Liver (tissue), 3 donors: ENCODE measurements at regions not wholly inside any gene's neighbourhood (a gene's known extent, or its start where the extent isn't known, plus 50 kb on each side); places are given as distances from the start of the nearest gene placed in this dataset.

Experiments
- RAD21 ChIP-seq, 2 donors: IDR thresholded peaks; 2 replicates each; pipeline ENCODE4 v1.6.1; 2016; ENCODE audit warnings: antibody characterized with exemption in 2 of 2, mild to moderate bottlenecking in 2 of 2
- SP1 ChIP-seq: IDR thresholded peaks from 2 replicates; pipeline ENCODE4 v1.6.1; 2018; ENCODE audit warnings: antibody characterized with exemption, mild to moderate bottlenecking
- TF ChIP-seq, protein P1 (sequence below): fragments of 150-350 bp; IDR thresholded peaks from 2 replicates; pipeline ENCODE4 v1.5.1; 2017; ENCODE audit warnings: improper control_type of control experiment, low read depth, low read length; ENCODE audit not compliant: missing input control
- TF ChIP-seq, protein P2 (sequence below): IDR thresholded peaks from 2 replicates; pipeline ENCODE4 v1.6.1; 2016; ENCODE audit warnings: antibody characterized with exemption
- donor health status: healthy.
- donor health status: healthy.

DNA sequence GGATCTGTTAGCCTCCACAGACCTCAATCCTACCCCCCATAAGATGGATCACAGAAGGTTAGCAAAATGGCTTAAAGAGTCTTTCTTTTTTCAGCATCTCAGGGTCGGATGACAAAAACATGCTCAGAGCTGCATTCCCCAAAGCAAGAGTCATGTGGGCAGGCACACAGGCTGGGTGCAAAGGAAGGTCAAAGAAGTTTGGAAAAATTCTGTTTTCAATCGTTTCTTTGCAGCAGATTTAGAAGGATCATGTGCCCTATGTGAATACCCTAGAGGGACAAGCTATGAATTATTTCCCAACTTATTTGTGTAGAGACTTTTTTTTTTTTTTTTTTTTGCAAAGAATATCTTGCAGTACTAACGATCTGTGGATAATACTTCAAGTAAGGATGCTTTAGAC lies 845.4 kb downstream of the VRK1 start:
- TF ChIP-seq, protein P1, sequence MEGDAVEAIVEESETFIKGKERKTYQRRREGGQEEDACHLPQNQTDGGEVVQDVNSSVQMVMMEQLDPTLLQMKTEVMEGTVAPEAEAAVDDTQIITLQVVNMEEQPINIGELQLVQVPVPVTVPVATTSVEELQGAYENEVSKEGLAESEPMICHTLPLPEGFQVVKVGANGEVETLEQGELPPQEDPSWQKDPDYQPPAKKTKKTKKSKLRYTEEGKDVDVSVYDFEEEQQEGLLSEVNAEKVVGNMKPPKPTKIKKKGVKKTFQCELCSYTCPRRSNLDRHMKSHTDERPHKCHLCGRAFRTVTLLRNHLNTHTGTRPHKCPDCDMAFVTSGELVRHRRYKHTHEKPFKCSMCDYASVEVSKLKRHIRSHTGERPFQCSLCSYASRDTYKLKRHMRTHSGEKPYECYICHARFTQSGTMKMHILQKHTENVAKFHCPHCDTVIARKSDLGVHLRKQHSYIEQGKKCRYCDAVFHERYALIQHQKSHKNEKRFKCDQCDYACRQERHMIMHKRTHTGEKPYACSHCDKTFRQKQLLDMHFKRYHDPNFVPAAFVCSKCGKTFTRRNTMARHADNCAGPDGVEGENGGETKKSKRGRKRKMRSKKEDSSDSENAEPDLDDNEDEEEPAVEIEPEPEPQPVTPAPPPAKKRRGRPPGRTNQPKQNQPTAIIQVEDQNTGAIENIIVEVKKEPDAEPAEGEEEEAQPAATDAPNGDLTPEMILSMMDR, result no peak
- TF ChIP-seq RAD21 (IDR thresholded peaks at IDR 0.05) (no peak), SP1 (no peak)
- TF ChIP-seq, protein P2, sequence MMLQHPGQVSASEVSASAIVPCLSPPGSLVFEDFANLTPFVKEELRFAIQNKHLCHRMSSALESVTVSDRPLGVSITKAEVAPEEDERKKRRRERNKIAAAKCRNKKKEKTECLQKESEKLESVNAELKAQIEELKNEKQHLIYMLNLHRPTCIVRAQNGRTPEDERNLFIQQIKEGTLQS, result no peak
